HG02973 (cell line): ENCODE measurements at regions not wholly inside any gene's neighbourhood (a gene's known extent, or its start where the extent isn't known, plus 50 kb on each side); places are given as distances from the start of the nearest gene placed in this dataset.
A peak's percentile ranks its signal among the peaks of the same experiment; 100 is the strongest.

Source experiments
- ATAC-seq: cut with Tn5 transposase; IDR thresholded peaks from one replicate; pipeline ENCODE4 v1.9.1; 2021; ENCODE audit warnings: moderate library complexity; ENCODE audit not compliant: unreplicated experiment

DNA sequence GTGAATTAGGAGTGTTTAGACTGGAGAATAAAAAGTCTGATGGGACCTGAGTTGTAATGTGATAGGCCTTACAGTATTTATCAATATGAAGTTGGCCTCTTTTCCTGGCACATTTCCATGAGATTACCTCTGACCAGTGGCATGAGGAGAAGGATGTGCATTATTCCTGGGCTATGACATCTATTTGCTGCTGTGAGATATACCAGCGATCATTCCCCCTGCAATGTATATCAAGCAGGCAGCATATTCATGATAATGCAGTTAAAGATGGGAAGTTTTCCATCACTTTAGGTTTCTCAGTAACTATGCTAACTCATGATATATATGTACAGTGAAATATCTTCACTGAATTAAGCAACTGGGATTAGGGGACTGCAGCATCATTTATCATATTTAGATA, 142.8 kb upstream of the MBL2 start:
- no peak for ATAC-seq

DNA sequence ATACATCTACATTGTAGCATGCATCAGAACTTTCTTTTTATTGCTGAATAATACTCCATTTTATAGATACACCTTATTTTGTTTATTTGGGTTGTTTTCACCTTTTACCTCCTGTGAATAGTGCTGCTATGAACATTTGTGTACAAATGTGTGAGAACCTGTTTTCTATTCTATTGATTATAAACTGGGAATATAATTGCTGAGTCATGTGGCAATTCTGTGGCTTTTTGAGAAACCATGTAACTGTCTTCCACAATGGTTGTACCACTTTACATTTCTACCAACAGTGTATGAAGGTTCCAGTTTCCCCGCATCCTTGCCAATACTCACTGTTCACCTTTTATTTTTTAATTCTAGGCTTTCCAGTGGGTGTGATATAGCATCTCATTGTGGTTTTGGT, 138.6 kb upstream of the MBL2 start:
- ATAC-seq = no peak

DNA sequence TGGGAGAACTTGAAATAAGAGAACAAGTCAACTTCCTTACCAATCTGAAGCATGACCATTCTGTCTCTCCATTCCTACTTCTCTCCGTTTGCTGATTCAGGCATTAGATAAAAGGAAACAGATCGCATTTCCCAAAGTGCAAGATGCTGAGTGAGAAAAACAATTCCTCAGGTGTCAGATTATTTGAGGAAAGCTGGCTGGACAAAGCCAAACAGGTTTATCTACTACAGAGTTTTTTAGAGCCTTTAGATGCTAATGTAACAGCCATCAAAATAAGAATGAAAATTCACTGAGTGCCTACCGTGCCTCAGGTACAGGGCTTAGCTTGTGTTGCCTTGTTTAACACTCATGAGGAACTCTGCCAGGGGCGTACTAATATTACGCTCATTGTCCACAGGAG, 135.9 kb upstream of the MBL2 start:
- no peak for ATAC-seq

GRCh38 chr10:52906046-52906445, 133.5 kb upstream of the MBL2 start:
- ATAC-seq = no peak

DNA sequence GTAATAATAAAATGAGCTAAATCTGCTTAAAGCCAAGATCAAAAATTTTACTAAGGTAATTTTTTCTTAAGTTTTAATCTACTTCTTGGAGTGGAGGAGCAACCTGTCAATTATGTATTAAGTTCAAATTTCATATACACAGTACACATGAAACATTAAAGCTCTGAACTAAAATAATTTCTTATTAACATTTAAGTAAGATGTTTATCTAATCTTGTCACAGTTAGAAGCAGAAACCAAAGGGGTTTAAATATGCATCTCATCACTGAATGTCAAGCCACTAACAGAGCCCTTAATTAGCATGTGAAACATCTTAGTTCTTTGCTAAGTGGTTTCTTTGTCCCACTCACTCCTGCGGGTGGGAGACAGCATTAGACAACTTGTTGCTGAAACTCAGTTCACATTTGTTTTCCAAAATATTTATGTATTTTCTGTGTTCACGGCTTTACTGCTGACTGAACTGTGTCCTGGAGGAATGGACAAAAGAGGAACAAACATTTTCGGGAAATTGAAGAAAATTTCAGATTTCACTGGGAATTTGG, 130.9 kb upstream of the MBL2 start:
- no peak for ATAC-seq

- ATAC-seq = peak; percentile 83
Measured at GRCh38 chr10:52900593-52900992, 128.0 kb upstream of the MBL2 start.

GRCh38 chr10:52897162-52897561, 124.6 kb upstream of the MBL2 start:
- no peak for ATAC-seq

GRCh38 chr10:52895059-52895458, 122.5 kb upstream of the MBL2 start:
- no peak for ATAC-seq

DNA sequence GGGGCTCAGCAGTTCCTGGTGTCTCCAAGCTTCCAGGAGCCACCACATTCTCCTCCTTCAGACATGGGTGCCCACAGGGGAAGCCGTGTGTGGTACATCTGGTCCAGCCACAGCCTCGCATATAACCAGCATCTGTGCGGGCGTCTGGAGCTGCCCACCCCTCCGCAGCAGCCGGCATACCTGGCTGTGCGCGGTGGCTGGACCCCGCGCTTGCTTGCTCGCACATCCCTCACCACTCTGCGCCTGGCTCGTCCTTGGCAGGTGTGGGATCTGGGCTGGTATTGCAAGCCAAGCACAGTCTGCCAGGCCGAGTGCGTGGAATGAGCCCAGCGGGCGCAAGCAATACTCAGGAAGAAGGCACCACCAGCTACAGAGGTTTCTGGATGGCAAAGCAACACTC, 117.7 kb upstream of the MBL2 start:
- ATAC-seq = no peak

GRCh38 chr10:52889611-52890010, 117.0 kb upstream of the MBL2 start:
- ATAC-seq = no peak

DNA sequence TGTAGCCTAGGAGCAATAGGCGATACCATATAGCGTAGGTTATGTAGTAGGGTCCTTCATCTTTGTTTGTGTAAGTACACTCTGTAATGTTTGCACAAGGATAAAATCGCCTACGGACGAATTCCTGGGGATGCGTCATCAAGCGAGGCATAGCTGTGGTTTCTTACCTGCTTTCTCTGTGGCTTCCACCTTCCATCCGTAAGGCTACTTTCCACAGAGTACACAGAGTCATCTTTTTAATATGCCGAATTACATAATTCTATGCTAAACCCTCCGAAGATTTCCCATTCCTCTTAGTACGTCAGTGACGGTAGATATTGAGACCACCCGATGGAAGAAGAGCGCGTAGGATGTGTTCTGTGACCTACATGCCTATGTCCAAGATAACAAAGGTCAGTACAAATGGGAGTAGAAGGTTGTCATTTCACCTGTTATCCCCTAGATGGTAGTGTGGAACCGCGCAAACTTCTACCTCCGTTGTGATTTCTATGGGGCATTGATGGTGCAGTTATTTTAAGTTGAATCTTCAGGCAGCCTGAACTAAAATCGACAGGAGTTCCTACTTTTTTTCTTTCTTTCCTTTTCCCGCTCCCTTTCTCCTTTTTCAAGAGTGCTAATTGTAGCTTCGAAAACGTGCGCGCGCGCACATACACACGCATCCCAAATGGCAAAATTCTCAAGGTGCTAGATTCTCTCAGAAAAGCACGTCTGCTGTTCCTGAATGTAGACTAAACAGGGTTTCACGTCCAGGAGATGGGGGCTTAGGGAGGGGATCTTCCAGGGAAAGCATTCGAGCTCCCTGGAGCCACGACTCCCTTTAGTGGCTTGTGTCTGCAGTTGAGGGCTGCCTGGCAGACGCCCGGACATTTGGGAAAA, 111.7 kb upstream of the MBL2 start:
- ATAC-seq = peak; percentile 95

GRCh38 chr10:52879091-52879807, 106.7 kb upstream of the MBL2 start:
- ATAC-seq = no peak

DNA sequence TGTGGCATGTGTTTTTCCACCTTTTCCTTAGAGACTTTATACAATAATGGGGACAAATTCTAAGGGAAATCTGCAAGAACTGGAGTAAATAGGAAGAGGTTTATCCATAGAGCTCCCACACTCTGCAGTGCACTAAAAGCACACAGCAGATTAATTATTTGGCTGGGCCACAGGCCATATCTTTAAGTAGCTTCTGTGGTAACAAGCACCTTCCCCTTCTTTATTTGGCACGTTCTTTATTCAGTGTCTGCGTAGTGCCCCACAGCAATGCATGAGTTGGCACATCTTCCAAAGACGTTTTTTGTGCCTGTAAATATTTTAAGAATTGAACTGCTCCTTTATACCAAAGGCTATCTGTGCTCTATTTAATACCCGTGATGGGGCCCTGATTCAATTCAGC, 104.9 kb upstream of the MBL2 start:
- no peak for ATAC-seq

DNA sequence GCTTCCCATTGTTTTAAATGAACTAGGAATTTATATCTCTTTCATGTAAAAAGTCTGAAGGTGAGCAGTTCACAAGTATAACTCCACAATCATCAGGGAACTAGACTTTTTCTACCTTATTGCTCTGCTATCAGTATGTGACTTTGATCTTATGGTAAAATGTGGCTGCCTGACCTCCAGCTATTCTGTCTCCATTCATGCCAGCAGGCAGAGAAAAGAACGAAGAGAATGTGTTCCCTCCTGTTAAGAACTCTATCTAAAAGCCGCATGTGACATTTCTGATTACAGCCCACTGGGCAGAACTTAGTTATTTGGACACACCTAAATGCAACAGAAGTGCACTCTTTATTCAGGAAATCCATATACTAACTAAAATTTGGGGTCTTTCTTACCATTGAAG, 102.8 kb upstream of the MBL2 start:
- ATAC-seq = no peak

GRCh38 chr10:52874581-52874980, 102.0 kb upstream of the MBL2 start:
- ATAC-seq = no peak

DNA sequence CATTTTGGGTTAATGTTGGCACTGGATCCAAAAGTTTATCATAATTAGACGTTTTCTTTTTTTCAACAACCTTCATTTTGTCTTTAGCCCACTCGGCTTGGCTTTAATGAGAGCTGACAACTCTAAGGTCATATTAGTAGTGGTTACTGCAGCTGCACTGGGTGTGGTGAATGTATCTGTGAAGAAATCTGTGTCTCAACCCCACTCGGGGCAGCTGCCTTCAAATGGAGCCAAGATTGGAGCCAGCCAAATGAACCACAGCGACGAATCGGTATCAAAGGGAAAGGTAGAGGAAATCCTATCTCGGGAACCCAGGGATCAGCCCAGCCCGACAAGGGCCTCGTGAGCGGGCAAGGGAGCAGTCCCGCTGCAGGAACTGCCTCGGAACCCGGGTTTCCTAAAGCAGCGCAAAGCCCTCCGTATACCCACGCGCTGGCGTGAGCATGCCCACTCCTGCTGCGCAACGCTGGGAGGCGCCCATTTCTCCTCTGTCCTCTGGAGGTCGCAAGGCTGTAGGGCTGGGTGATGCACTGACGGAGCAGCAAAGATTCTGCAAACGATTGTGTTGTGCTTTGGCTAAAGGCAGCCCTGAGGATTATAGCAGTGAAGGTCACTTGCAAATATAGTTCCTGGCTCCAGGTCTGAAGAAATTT, 98.7 kb upstream of the MBL2 start:
- ATAC-seq = no peak

DNA sequence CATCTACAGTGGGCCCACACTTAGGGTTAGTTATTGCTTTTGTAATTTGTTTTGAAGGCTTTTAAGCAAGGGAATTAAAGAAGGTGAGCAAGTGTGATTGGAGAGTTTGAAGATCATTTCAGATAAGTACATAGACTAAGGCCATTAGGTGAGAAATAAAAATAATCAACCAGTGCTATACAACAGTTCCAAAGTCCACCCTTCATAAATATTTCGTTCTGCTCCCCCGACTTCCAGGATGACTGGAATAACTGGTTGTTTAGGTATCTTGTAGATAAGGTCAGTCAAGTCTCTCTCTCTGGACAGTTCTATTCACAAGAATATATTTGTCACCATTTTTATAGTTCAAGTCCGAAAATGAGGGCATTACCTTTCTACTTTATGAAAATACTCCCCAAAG, 98.0 kb upstream of the MBL2 start:
- no peak for ATAC-seq

GRCh38 chr10:52869864-52870263, 97.3 kb upstream of the MBL2 start:
- no peak for ATAC-seq

- ATAC-seq = no peak
Measured at GRCh38 chr10:52865213-52865612, 92.6 kb upstream of the MBL2 start.

GRCh38 chr10:52864201-52865106, 91.9 kb upstream of the MBL2 start:
- no peak for ATAC-seq

DNA sequence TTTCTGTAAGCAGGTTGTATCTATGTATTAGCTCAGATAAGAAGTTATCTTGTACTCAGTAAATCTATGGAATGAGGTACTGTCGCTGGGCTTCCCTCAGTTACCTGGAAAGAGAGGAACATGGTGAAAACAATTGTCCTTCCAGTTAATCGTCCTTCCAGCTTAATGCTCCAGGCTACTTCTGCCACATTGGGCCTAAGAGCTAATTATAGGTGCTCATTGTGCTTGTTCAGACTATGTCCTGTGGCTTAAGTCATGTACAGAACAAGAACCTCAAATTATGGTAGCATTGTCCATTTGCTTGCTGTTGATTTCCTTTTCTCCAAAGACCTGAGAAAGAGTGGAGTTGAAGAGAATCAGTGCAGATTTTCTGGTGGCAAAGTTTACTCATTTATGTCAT, 86.1 kb upstream of the MBL2 start:
- ATAC-seq = no peak
